ENCODE measurements at regions not wholly inside any gene's neighbourhood (a gene's known extent, or its start where the extent isn't known, plus 50 kb on each side); places are given as distances from the start of the nearest gene placed in this dataset.

GRCh38 chr15:57823325-57823882 lies 116.9 kb downstream of the POLR2M start (continued):
- TF ChIP-seq MAZ (IDR thresholded peaks at IDR 0.05; ENCODE audit: borderline replicate concordance, low read depth, low read length) (no peak), MAZ (CRISPR knock-in tag; IDR thresholded peaks at IDR 0.05; ENCODE audit: low read depth) (no peak)

- H3K9ac ChIP-seq (ENCODE audit: insufficient read depth, low read depth, low read length): no peak overlapping the region
- POLR2A ChIA-PET: no interaction called here
Observed at GRCh38 chr15:57824186-57824585, 117.7 kb downstream of the POLR2M start.

More at GRCh38 chr15:57824186-57824585, 117.7 kb downstream of the POLR2M start:
- CTCF ChIA-PET (ENCODE audit: low intra/inter-chr PET ratio, low total read pairs): no interaction called here
- no peaks in the 10 kb centered on the region for H3K36me3 ChIP-seq (replicated peaks in 1 of 2; ENCODE audit: control insufficient read depth in 1 of 2, insufficient read depth in 2 of 2, low read length in 2 of 2)
- no peak for FAIRE-seq
- ATAC-seq: no peak
- H3K27ac ChIP-seq (ENCODE audit: extremely low read length, insufficient read depth, low read length): no peak overlapping the region
- in situ Hi-C loops (cut with HindIII; ENCODE audit: extremely low pct_ligation_motif_present, low pct_unique_long_range_greater_than_20kb): no loop called here
- H4K20me1 ChIP-seq (ENCODE audit: insufficient read depth, low read length): no peaks in the 10 kb centered on the region
- DNase-seq (ENCODE audit: low spot score): no peak
- no peak overlapping the region for H3K4me2 ChIP-seq (ENCODE audit: low read depth, low read length)
- TF ChIP-seq ZFY (CRISPR knock-in tag; IDR thresholded peaks at IDR 0.05) (no peak), NFE2 (CRISPR knock-in tag; IDR thresholded peaks at IDR 0.05) (no peak), HNF1B (CRISPR knock-in tag; IDR thresholded peaks at IDR 0.05) (no peak), ZNF597 (CRISPR knock-in tag; IDR thresholded peaks at IDR 0.05) (no peak), AKAP8 (CRISPR knock-in tag; IDR thresholded peaks at IDR 0.05) (no peak)
- no TSS peak for BruUV-seq (replicated peaks)
- no peaks in the 10 kb centered on the region for H3K9me3 ChIP-seq (ENCODE audit: low read length)
- 0% methylated on average over 3 of the region's 3 CpGs for WGBS (ENCODE audit: low lambda C conversion rate)
- H3K4me3 ChIP-seq (replicated peaks in 1 of 3; ENCODE audit: insufficient read depth in 1 of 3, low read depth in 2 of 3, low read length in 3 of 3): no peak overlapping the region
- intact Hi-C loops (cut with micrococcal nuclease; ENCODE audit: unreplicated experiment): no loop called here
- H3K27me3 ChIP-seq (ENCODE audit: control insufficient read depth in 1 of 2, insufficient read depth in 2 of 2, low read length in 2 of 2): peaks cover 0 to 6% of the 10 kb centered on the region in 2 experiments; a peak in 1 of 5 replicates
- H3K4me1 ChIP-seq (ENCODE audit: insufficient read depth, low read length): no peaks in the 10 kb centered on the region
- H2AFZ ChIP-seq (ENCODE audit: low read length): no peak overlapping the region
- H3K79me2 ChIP-seq (ENCODE audit: insufficient read depth, low read length): no peaks in the 10 kb centered on the region

Measured in HepG2 (cell line).